ENCODE measurements at regions not wholly inside any gene's neighbourhood (a gene's known extent, or its start where the extent isn't known, plus 50 kb on each side); places are given as distances from the start of the nearest gene placed in this dataset.
"Not testable (repeated sequence)": the region's sequence is repeated elsewhere in the genome, so short reads cannot be mapped to it uniquely, and the experiment has no call there.

GRCh38 chr1:109857702-109858101 lies 52.9 kb upstream of the CSF1 start:
- not testable (repeated sequence) for DNase-seq

- not testable (repeated sequence) for DNase-seq
Measured at GRCh38 chr1:109855986-109856385, 54.7 kb upstream of the CSF1 start.

GRCh38 chr1:109853972-109854371 lies 56.7 kb upstream of the CSF1 start:
- DNase-seq = not testable (repeated sequence)

- not testable (repeated sequence) for DNase-seq
Measured at GRCh38 chr1:109852221-109853015, 58.2 kb upstream of the CSF1 start.

GRCh38 chr1:109850827-109851226 lies 59.8 kb upstream of the CSF1 start:
- DNase-seq = no peak

- no peak for DNase-seq
Measured at GRCh38 chr1:109850194-109850593, 60.5 kb upstream of the CSF1 start.

GRCh38 chr1:109849655-109850054 lies 61.0 kb upstream of the CSF1 start:
- no peak for DNase-seq

- DNase-seq = no peak
Measured at GRCh38 chr1:109847251-109847650, 63.4 kb upstream of the CSF1 start.

GRCh38 chr1:109846846-109847245 lies 63.8 kb upstream of the CSF1 start:
- DNase-seq = no peak

- DNase-seq = peak; percentile 5 to 31 (median 13)
Measured at GRCh38 chr1:109846162-109846561, 64.5 kb upstream of the CSF1 start.

- no peak for DNase-seq
Measured at GRCh38 chr1:109845658-109846057, 65.0 kb upstream of the CSF1 start.

GRCh38 chr1:109844609-109845008 lies 66.0 kb upstream of the CSF1 start:
- DNase-seq = no peak

GRCh38 chr1:109840011-109840629 lies 70.5 kb upstream of the CSF1 start:
- no peak for DNase-seq

- not testable (repeated sequence) for DNase-seq
Measured at GRCh38 chr1:109839276-109839675, 71.4 kb upstream of the CSF1 start.

- no peak for DNase-seq
Measured at GRCh38 chr1:109838838-109839240, 71.8 kb upstream of the CSF1 start.

- DNase-seq = no peak
Measured at GRCh38 chr1:109837852-109838570, 72.6 kb upstream of the CSF1 start.

- not testable (repeated sequence) for DNase-seq
Measured at GRCh38 chr1:109835645-109836044, 71.9 kb upstream of the EPS8L3 start.

GRCh38 chr1:109834951-109835350 lies 71.2 kb upstream of the EPS8L3 start:
- no peak for DNase-seq

- DNase-seq = no peak
Measured at GRCh38 chr1:109832945-109833344, 69.2 kb upstream of the EPS8L3 start.

- no peak for DNase-seq
Measured at GRCh38 chr1:109828756-109829505, 65.2 kb upstream of the EPS8L3 start.

- DNase-seq = no peak
Measured at GRCh38 chr1:109827986-109828385, 64.3 kb upstream of the EPS8L3 start.

GRCh38 chr1:109827466-109827865 lies 63.7 kb upstream of the EPS8L3 start:
- no peak for DNase-seq

GRCh38 chr1:109826930-109827349 lies 63.2 kb upstream of the EPS8L3 start:
- no peak for DNase-seq

Measured in NCI-H1417 (cell line).